ENCODE measurements at regions not wholly inside any gene's neighbourhood (a gene's known extent, or its start where the extent isn't known, plus 50 kb on each side); places are given as distances from the start of the nearest gene placed in this dataset.

GRCh38 chr22:44428941-44429830 is 68.8 kb downstream of the RTL6 start:
- H3K4me1 Mint-ChIP-seq (ENCODE audit: low read depth, unreplicated experiment) = peaks cover 14% of the 10 kb centered on the region
- H3K27me3 Mint-ChIP-seq (ENCODE audit: unreplicated experiment) = peaks cover 65% of the 10 kb centered on the region
- H3K9me3 Mint-ChIP-seq (ENCODE audit: low read depth, unreplicated experiment) = no peaks in the 10 kb centered on the region
- TF ChIP-seq CTCF (IDR thresholded peaks at IDR 0.05; ENCODE audit: unreplicated experiment) = no peak
- H3K4me3 Mint-ChIP-seq (ENCODE audit: low read depth, unreplicated experiment) = no peak overlapping the region
- no TSS peak for BruUV-seq (replicated peaks)
- no peak overlapping the region for H3K27ac Mint-ChIP-seq (ENCODE audit: unreplicated experiment)
- CTCF ChIA-PET = interaction anchor here (0.6 kb wide), 1 partner anchor 596 kb away, joined by 5 read pairs; no protein-coding TSS in a partner anchor
- H3K36me3 Mint-ChIP-seq (ENCODE audit: insufficient read depth, unreplicated experiment) = no peaks in the 10 kb centered on the region
- intact Hi-C loops (cut with micrococcal nuclease; ENCODE audit: unreplicated experiment) = no loop called here
- DNase-seq = no peak

- Mint-ChIP-seq H3K4me3 (ENCODE audit: low read depth, unreplicated experiment) (no peak overlapping the region), H3K4me1 (ENCODE audit: low read depth, unreplicated experiment) (peaks cover 13% of the 10 kb centered on the region), H3K27ac (ENCODE audit: unreplicated experiment) (no peak overlapping the region), H3K36me3 (ENCODE audit: insufficient read depth, unreplicated experiment) (no peaks in the 10 kb centered on the region), H3K9me3 (ENCODE audit: low read depth, unreplicated experiment) (no peaks in the 10 kb centered on the region), H3K27me3 (ENCODE audit: unreplicated experiment) (peaks cover 78% of the 10 kb centered on the region)
- no TSS peak for BruUV-seq (replicated peaks)
- intact Hi-C loops (cut with micrococcal nuclease; ENCODE audit: unreplicated experiment) = no loop called here
- DNase-seq = no peak
- CTCF ChIA-PET = no interaction called here
- TF ChIP-seq CTCF (IDR thresholded peaks at IDR 0.05; ENCODE audit: unreplicated experiment) = no peak
These were observed 70.2 kb downstream of the RTL6 start for GRCh38 chr22:44427611-44428470.

- intact Hi-C loops (cut with micrococcal nuclease; ENCODE audit: unreplicated experiment) = no loop called here
- Mint-ChIP-seq H3K4me1 (ENCODE audit: low read depth, unreplicated experiment) (peaks cover 4% of the 10 kb centered on the region), H3K9me3 (ENCODE audit: low read depth, unreplicated experiment) (no peaks in the 10 kb centered on the region), H3K27me3 (ENCODE audit: unreplicated experiment) (peaks cover 83% of the 10 kb centered on the region), H3K36me3 (ENCODE audit: insufficient read depth, unreplicated experiment) (no peaks in the 10 kb centered on the region), H3K4me3 (ENCODE audit: low read depth, unreplicated experiment) (no peak overlapping the region), H3K27ac (ENCODE audit: unreplicated experiment) (no peak overlapping the region)
- CTCF ChIA-PET = interaction anchor here (0.6 to 0.7 kb wide), 2 partner anchors 121 to 229 kb away, joined by 6 to 7 read pairs; no protein-coding TSS in a partner anchor
- BruUV-seq (replicated peaks) = no TSS peak
- no peak for DNase-seq
- TF ChIP-seq CTCF (IDR thresholded peaks at IDR 0.05; ENCODE audit: unreplicated experiment) = no peak
These were observed 71.1 kb downstream of the RTL6 start for GRCh38 chr22:44426981-44427380.

GRCh38 chr22:44425694-44426045 is 72.4 kb downstream of the RTL6 start:
- Mint-ChIP-seq H3K36me3 (ENCODE audit: insufficient read depth, unreplicated experiment) (no peaks in the 10 kb centered on the region), H3K27me3 (ENCODE audit: unreplicated experiment) (peaks cover 82% of the 10 kb centered on the region), H3K27ac (ENCODE audit: unreplicated experiment) (no peak overlapping the region), H3K9me3 (ENCODE audit: low read depth, unreplicated experiment) (peaks cover 1% of the 10 kb centered on the region), H3K4me1 (ENCODE audit: low read depth, unreplicated experiment) (no peaks in the 10 kb centered on the region), H3K4me3 (ENCODE audit: low read depth, unreplicated experiment) (no peak overlapping the region)
- intact Hi-C loops (cut with micrococcal nuclease; ENCODE audit: unreplicated experiment) = no loop called here
- no peak for TF ChIP-seq CTCF (IDR thresholded peaks at IDR 0.05; ENCODE audit: unreplicated experiment)
- no TSS peak for BruUV-seq (replicated peaks)
- CTCF ChIA-PET = no interaction called here
- no peak for DNase-seq

Data from Calu3 (cell line).